ENCODE measurements at regions not wholly inside any gene's neighbourhood (a gene's known extent, or its start where the extent isn't known, plus 50 kb on each side); places are given as distances from the start of the nearest gene placed in this dataset.

DNA sequence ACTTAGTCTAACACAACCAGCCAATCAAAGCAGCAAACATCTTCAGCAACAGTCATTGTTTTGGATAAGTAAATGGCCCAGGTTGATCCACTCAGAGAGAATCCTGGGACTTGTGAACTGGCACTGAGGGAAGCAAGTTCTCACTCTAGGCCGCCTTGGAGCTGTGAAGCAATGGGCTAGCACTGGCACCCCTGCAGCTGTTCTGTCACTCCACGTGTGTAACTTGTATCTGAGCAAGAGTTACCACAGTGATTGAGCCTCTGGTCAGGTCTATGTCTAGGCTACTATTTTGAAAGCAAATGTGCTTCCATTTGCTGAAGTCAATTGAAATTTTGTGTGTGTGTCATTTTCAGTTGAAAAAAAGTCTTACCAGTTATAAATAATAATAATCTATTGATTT is 57.2 kb upstream of the HS3ST1 start:
- Histone ChIP-seq H2AK5ac (ENCODE audit: low read depth, low read length) (no peak overlapping the region), H3K4me2 (ENCODE audit: insufficient read depth in 1 of 2, low read depth in 2 of 2, low read length in 2 of 2) (no peak overlapping the region), H2BK20ac (ENCODE audit: low read length) (no peak overlapping the region), H2BK12ac (ENCODE audit: low read depth, low read length) (no peak overlapping the region), H4K8ac (ENCODE audit: extremely low read depth, insufficient read depth, low read length) (no peak overlapping the region), H3K23ac (ENCODE audit: insufficient read length) (no peak overlapping the region), H3K4ac (replicated peaks; ENCODE audit: insufficient read length, low read depth, low read length) (no peak overlapping the region), H3K56ac (replicated peaks; ENCODE audit: insufficient read length, low read depth, low read length) (no peak overlapping the region), H4K91ac (replicated peaks; ENCODE audit: insufficient read length, low read length) (no peak overlapping the region), H3K14ac (ENCODE audit: insufficient read length) (no peak overlapping the region), H3K79me2 (ENCODE audit: control insufficient read depth in 1 of 2, insufficient read depth in 2 of 2, low read length in 2 of 2) (no peaks in the 10 kb centered on the region), H2BK5ac (ENCODE audit: low read depth, low read length) (no peak overlapping the region), H3K9me3 (ENCODE audit: insufficient read depth in 2 of 2, low read depth in 1 of 2, low read length in 1 of 2) (no peaks in the 10 kb centered on the region), H3K18ac (ENCODE audit: extremely low read depth, low read length) (no peak overlapping the region), H4K20me1 (replicated peaks in 1 of 2; ENCODE audit: control insufficient read depth in 1 of 2, insufficient read depth in 2 of 2, low read length in 2 of 2) (no peaks in the 10 kb centered on the region), H2BK15ac (ENCODE audit: low read length) (no peak overlapping the region), H3K23me2 (ENCODE audit: low read depth, low read length) (no peaks in the 10 kb centered on the region), H3K36me3 (ENCODE audit: control insufficient read depth in 2 of 4, insufficient read depth in 4 of 4, low read length in 3 of 4) (no peaks in the 10 kb centered on the region), H3K79me1 (ENCODE audit: low read depth, low read length) (no peaks in the 10 kb centered on the region), H3K27ac (ENCODE audit: low read depth, low read length) (no peak overlapping the region), H3K27me3 (replicated peaks in 1 of 4; ENCODE audit: control insufficient read depth in 3 of 4, extremely low read depth in 1 of 4, insufficient read depth in 3 of 4, low read length in 3 of 4) (no peaks in the 10 kb centered on the region), H3K9ac (replicated peaks in 1 of 4; ENCODE audit: extremely low read depth in 1 of 4, low read depth in 3 of 4, low read length in 3 of 4) (no peak overlapping the region), H3K4me3 (ENCODE audit: extremely low read depth in 1 of 4, insufficient read depth in 2 of 4, low read depth in 3 of 4, low read length in 4 of 4) (no peak overlapping the region), H4K5ac (ENCODE audit: insufficient read length, low read depth, low read length) (no peak overlapping the region), H2BK120ac (replicated peaks; ENCODE audit: low read depth, low read length) (no peak overlapping the region), H2AFZ (ENCODE audit: low read length) (no peak overlapping the region), H3K4me1 (replicated peaks in 1 of 4; ENCODE audit: control insufficient read depth in 3 of 4, insufficient read depth in 4 of 4, low read length in 3 of 4) (no peaks in the 10 kb centered on the region)
- ChIA-PET CTCF (ENCODE audit: partially characterized antibody) (no interaction called here), POLR2A (ENCODE audit: partially characterized antibody) (no interaction called here)
- FAIRE-seq (no peak), DNase-seq (ENCODE audit: low read depth in 1 of 2, low spot score in 2 of 2) (no peak)
- WGBS, 2 experiments (ENCODE audit: extremely low coverage in 1 of 2, insufficient coverage in 1 of 2, insufficient read length in 1 of 2, insufficient replicate concordance in 2 of 2, low coverage in 1 of 2, low lambda C conversion rate in 2 of 2, missing lambda C conversion rate in 1 of 2) = 91% methylated on average over 2 of the region's 2 CpGs; no CpG with 5 or more reads in 1 of the 2 experiments
- TF ChIP-seq EP300 (IDR thresholded peaks at IDR 0.05; ENCODE audit: borderline replicate concordance in 1 of 2, low read depth in 2 of 2, low read length in 2 of 2) (no peak), JUN (IDR thresholded peaks at IDR 0.05; ENCODE audit: low read depth, low read length) (no peak), KDM4A (IDR thresholded peaks at IDR 0.05; ENCODE audit: low read depth, low read length, severe bottlenecking) (no peak), POLR2A (IDR thresholded peaks at IDR 0.05; ENCODE audit: control extremely low read depth in 1 of 2, low read depth in 2 of 2, low read length in 2 of 2) (no peak), SRF (IDR thresholded peaks at IDR 0.05; ENCODE audit: low read depth, low read length) (no peak), ZNF274 (IDR thresholded peaks at IDR 0.05; ENCODE audit: borderline replicate concordance, extremely low read depth, low read length) (no peak), HDAC6 (IDR thresholded peaks at IDR 0.05; ENCODE audit: low read depth, low read length) (no peak), SIN3A (conservative IDR thresholded peaks at IDR 0.05 in 1 of 2, IDR thresholded peaks at IDR 0.05 in 1 of 2; ENCODE audit: low read depth in 1 of 2, low read length in 2 of 2) (no peak), RNF2 (IDR thresholded peaks at IDR 0.05; ENCODE audit: borderline replicate concordance, low read depth, low read length, missing control alignments, poor library complexity, severe bottlenecking) (no peak), CBX8 (IDR thresholded peaks at IDR 0.05; ENCODE audit: borderline replicate concordance, low read depth, low read length) (no peak)
